ENCODE measurements at regions not wholly inside any gene's neighbourhood (a gene's known extent, or its start where the extent isn't known, plus 50 kb on each side); places are given as distances from the start of the nearest gene placed in this dataset.

DNA sequence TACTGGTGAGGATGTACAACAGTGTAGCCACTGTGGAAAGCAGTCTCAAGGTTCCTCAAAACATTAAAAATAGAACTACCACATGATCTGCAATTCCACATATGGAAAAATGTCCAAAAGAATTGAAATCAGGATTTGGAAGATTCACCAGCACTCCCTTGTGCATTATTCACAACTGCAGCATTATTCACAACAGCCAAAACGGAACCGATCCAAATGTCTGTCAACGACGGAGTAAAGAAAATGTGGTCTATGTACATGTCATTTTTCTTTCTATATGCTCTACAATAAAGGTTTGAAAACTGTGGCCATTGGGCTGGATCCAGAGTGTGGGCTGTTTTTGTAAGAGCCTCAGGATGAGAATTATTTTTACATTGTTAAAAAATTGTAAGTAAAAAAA, 1206.1 kb upstream of the CELF2 start:
- TF ChIP-seq, protein P1, sequence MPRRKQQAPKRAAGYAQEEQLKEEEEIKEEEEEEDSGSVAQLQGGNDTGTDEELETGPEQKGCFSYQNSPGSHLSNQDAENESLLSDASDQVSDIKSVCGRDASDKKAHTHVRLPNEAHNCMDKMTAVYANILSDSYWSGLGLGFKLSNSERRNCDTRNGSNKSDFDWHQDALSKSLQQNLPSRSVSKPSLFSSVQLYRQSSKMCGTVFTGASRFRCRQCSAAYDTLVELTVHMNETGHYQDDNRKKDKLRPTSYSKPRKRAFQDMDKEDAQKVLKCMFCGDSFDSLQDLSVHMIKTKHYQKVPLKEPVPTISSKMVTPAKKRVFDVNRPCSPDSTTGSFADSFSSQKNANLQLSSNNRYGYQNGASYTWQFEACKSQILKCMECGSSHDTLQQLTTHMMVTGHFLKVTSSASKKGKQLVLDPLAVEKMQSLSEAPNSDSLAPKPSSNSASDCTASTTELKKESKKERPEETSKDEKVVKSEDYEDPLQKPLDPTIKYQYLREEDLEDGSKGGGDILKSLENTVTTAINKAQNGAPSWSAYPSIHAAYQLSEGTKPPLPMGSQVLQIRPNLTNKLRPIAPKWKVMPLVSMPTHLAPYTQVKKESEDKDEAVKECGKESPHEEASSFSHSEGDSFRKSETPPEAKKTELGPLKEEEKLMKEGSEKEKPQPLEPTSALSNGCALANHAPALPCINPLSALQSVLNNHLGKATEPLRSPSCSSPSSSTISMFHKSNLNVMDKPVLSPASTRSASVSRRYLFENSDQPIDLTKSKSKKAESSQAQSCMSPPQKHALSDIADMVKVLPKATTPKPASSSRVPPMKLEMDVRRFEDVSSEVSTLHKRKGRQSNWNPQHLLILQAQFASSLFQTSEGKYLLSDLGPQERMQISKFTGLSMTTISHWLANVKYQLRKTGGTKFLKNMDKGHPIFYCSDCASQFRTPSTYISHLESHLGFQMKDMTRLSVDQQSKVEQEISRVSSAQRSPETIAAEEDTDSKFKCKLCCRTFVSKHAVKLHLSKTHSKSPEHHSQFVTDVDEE (CRISPR knock-in tag; IDR thresholded peaks at IDR 0.05), result no peak
- TF ChIP-seq ZFP3 (CRISPR knock-in tag; IDR thresholded peaks at IDR 0.05) (no peak), TOX (CRISPR knock-in tag; IDR thresholded peaks at IDR 0.05; ENCODE audit: borderline replicate concordance) (no peak), GLIS3 (CRISPR knock-in tag; IDR thresholded peaks at IDR 0.05) (no peak), ZC3H10 (CRISPR knock-in tag; IDR thresholded peaks at IDR 0.05) (no peak), CSRNP3 (CRISPR knock-in tag; IDR thresholded peaks at IDR 0.05) (no peak), SNAI2 (CRISPR knock-in tag; IDR thresholded peaks at IDR 0.05) (no peak), RARB (CRISPR knock-in tag; IDR thresholded peaks at IDR 0.05) (no peak), TCF4 (CRISPR knock-in tag; IDR thresholded peaks at IDR 0.05; ENCODE audit: borderline replicate concordance) (no peak), ISL1 (CRISPR knock-in tag; IDR thresholded peaks at IDR 0.05) (no peak)
- TF ChIP-seq, protein P2, sequence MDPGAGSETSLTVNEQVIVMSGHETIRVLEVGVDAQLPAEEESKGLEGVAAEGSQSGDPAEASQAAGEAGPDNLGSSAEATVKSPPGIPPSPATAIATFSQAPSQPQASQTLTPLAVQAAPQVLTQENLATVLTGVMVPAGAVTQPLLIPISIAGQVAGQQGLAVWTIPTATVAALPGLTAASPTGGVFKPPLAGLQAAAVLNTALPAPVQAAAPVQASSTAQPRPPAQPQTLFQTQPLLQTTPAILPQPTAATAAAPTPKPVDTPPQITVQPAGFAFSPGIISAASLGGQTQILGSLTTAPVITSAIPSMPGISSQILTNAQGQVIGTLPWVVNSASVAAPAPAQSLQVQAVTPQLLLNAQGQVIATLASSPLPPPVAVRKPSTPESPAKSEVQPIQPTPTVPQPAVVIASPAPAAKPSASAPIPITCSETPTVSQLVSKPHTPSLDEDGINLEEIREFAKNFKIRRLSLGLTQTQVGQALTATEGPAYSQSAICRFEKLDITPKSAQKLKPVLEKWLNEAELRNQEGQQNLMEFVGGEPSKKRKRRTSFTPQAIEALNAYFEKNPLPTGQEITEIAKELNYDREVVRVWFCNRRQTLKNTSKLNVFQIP (CRISPR knock-in tag; IDR thresholded peaks at IDR 0.05; ENCODE audit: borderline replicate concordance, low read depth), result no peak
- ATAC-seq, result no peak

DNA sequence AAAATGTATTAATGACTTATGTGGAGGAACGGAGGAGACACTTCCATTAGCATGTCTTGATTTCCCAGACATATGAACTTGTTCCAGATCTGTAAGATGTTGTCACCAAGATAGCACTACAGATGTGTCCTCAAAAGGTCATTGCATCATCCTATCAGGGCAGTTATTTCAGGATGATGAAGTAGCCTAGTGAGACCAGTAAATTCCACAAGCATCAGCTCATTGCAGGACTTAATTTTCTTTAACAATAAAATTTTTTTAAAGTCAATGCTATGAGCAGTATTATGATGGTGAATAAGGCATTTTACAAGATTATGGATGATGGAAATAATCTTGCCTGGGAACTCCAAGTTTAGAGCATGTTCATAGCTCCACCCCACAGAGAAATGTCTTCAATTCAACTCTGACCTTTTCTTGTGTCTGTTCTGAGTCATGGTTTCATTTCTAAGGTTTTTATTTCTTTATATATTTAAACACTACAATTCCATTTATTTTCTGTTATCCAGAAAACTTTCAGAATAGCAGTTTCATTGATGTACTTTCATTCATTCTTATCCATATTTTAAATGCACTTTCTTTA, 1203.3 kb upstream of the CELF2 start:
- TF ChIP-seq SNAI2 (CRISPR knock-in tag; IDR thresholded peaks at IDR 0.05) (no peak), ZFP30 (CRISPR knock-in tag; IDR thresholded peaks at IDR 0.05) (no peak)
- TF ChIP-seq, protein P1 (CRISPR knock-in tag; IDR thresholded peaks at IDR 0.05), result no peak
- ATAC-seq, result no peak

DNA sequence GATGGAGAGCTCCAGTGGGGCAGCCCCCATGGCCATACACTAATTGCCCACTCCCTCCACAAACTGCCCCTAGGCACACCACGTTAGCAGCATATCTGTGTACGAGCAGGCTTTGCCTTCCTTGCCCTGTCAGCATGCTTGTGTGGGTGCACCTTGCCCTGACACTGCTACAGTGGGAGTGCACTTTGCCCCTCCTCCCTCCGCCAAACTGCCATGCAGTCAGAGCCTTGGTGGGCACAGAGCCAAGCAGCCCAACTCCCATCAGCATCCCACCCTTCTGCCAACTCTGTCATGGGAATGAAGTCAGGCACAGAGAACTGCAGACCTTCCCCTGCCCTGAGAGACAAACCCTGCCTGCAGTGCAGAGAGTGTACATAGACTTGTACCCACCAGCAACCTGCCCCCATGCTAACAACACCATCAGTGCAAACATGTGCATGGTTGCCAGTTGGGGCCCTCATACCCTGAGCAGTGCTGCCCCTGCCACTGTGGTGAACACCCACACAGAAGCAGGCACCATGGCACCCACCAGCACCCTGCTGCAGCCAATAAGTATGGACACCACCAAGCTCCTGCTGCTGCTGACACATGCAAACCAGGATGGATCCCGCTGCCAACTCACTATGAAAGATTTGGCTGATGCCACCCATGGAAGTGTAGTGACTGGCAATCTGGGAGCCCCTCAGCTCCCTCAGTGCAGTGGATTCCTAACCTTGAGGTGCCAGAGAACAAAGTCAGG, 1197.7 kb upstream of the CELF2 start:
- no peak for ATAC-seq
- TF ChIP-seq TCF4 (CRISPR knock-in tag; IDR thresholded peaks at IDR 0.05; ENCODE audit: borderline replicate concordance) (no peak), ZNF565 (CRISPR knock-in tag; conservative IDR thresholded peaks at IDR 0.05; ENCODE audit: low read depth) (no peak), CREB5 (CRISPR knock-in tag; IDR thresholded peaks at IDR 0.05; ENCODE audit: low read depth) (no peak), CSDC2 (CRISPR knock-in tag; IDR thresholded peaks at IDR 0.05) (no peak), ARNTL (CRISPR knock-in tag; IDR thresholded peaks at IDR 0.05; ENCODE audit: borderline replicate concordance, low read depth) (no peak), OSR1 (CRISPR knock-in tag; IDR thresholded peaks at IDR 0.05) (no peak), ISL1 (CRISPR knock-in tag; IDR thresholded peaks at IDR 0.05) (no peak), ZNF70 (CRISPR knock-in tag; IDR thresholded peaks at IDR 0.05) (no peak), ZFP3 (CRISPR knock-in tag; IDR thresholded peaks at IDR 0.05) (no peak), GLIS3 (CRISPR knock-in tag; IDR thresholded peaks at IDR 0.05) (no peak), ZFP30 (CRISPR knock-in tag; IDR thresholded peaks at IDR 0.05) (no peak), TOX (CRISPR knock-in tag; IDR thresholded peaks at IDR 0.05; ENCODE audit: borderline replicate concordance) (no peak), PATZ1 (CRISPR knock-in tag; IDR thresholded peaks at IDR 0.05; ENCODE audit: borderline replicate concordance) (no peak), ZC3H10 (CRISPR knock-in tag; IDR thresholded peaks at IDR 0.05) (no peak)
- TF ChIP-seq, protein P1 (CRISPR knock-in tag; IDR thresholded peaks at IDR 0.05), result no peak
